HG03097 (cell line): ENCODE measurements at regions not wholly inside any gene's neighbourhood (a gene's known extent, or its start where the extent isn't known, plus 50 kb on each side); places are given as distances from the start of the nearest gene placed in this dataset.
"Not testable (repeated sequence)": the region's sequence is repeated elsewhere in the genome, so short reads cannot be mapped to it uniquely, and the experiment has no call there.

ENCODE experiments used
- ATAC-seq: cut with Tn5 transposase; IDR thresholded peaks from one replicate; pipeline ENCODE4 v1.9.1; 2021; ENCODE audit not compliant: unreplicated experiment, low FRiP score

GRCh38 chr12:73445658-73446324 is 1091.8 kb upstream of the ATXN7L3B start:
- peak; percentile 95 for ATAC-seq

- ATAC-seq, result peak; percentile 71
These were observed 1084.8 kb upstream of the ATXN7L3B start for GRCh38 chr12:73452672-73453469.

- ATAC-seq, result no peak
These were observed 1077.4 kb upstream of the ATXN7L3B start for GRCh38 chr12:73460212-73460611.

GRCh38 chr12:73465106-73465505 is 1072.5 kb upstream of the ATXN7L3B start:
- no peak for ATAC-seq

GRCh38 chr12:73486256-73486655 is 1051.4 kb upstream of the ATXN7L3B start:
- no peak for ATAC-seq

- ATAC-seq, result no peak
These were observed 1031.0 kb upstream of the ATXN7L3B start for GRCh38 chr12:73506611-73507010.

GRCh38 chr12:73514672-73515071 is 1023.0 kb upstream of the ATXN7L3B start:
- no peak for ATAC-seq

GRCh38 chr12:73517859-73518258 is 1019.8 kb upstream of the ATXN7L3B start:
- ATAC-seq, result no peak

GRCh38 chr12:73529231-73529630 is 1008.4 kb upstream of the ATXN7L3B start:
- ATAC-seq, result no peak

- no peak for ATAC-seq
These were observed 1007.7 kb upstream of the ATXN7L3B start for GRCh38 chr12:73529954-73530353.

GRCh38 chr12:73531752-73532151 is 1005.9 kb upstream of the ATXN7L3B start:
- ATAC-seq, result no peak

- no peak for ATAC-seq
These were observed 990.2 kb upstream of the ATXN7L3B start for GRCh38 chr12:73547421-73547820.

- ATAC-seq, result no peak
These were observed 952.5 kb upstream of the ATXN7L3B start for GRCh38 chr12:73585136-73585535.

- no peak for ATAC-seq
These were observed 948.4 kb upstream of the ATXN7L3B start for GRCh38 chr12:73589220-73589619.

- no peak for ATAC-seq
These were observed 939.0 kb upstream of the ATXN7L3B start for GRCh38 chr12:73598626-73599025.

- ATAC-seq, result no peak
These were observed 938.4 kb upstream of the ATXN7L3B start for GRCh38 chr12:73599268-73599667.

GRCh38 chr12:73605925-73606324 is 931.7 kb upstream of the ATXN7L3B start:
- not testable (repeated sequence) for ATAC-seq

- ATAC-seq, result no peak
These were observed 925.1 kb upstream of the ATXN7L3B start for GRCh38 chr12:73612551-73612950.

- ATAC-seq, result no peak
These were observed 914.2 kb upstream of the ATXN7L3B start for GRCh38 chr12:73623421-73623820.

- no peak for ATAC-seq
These were observed 912.4 kb upstream of the ATXN7L3B start for GRCh38 chr12:73625226-73625625.

GRCh38 chr12:73629171-73629570 is 908.5 kb upstream of the ATXN7L3B start:
- no peak for ATAC-seq
